HepG2 (cell line): ENCODE measurements at regions not wholly inside any gene's neighbourhood (a gene's known extent, or its start where the extent isn't known, plus 50 kb on each side); places are given as distances from the start of the nearest gene placed in this dataset.

Experiments used
- ATAC-seq: fragments of 200-7000 bp; cut with Tn5 transposase; 3 replicates; pipeline ENCODE4 v1.9.1; 2020; ENCODE audit warnings: mild to moderate bottlenecking, moderate library complexity
- BruUV-seq: library from RNA; stranded (reverse); fragments of 400-500 nt; replicated peaks from 2 replicates; lab custom pipeline; 2021; lab: Mats Ljungman, UMichigan
- CTCF ChIA-PET: fragments of 300-600 bp; formaldehyde crosslinking; extraction: SDS; loops from one replicate; lab custom pipeline; 2021; ENCODE audit warnings: low total read pairs, inconsistent platforms, low intra/inter-chr PET ratio; lab: Yijun Ruan, JAX
- POLR2A ChIA-PET: fragments of 350-600 bp; sonication (Branson Sonifier 250); formaldehyde crosslinking; loops from one replicate; lab custom pipeline; 2020; ENCODE audit warnings: antibody characterized with exemption, inconsistent platforms; lab: Yijun Ruan, JAX
- DNase-seq: peaks from one replicate; pipeline ENCODE4 v3.0.0-alpha.2; 2015; ENCODE audit warnings: low spot score
- FAIRE-seq: peaks from 3 replicates; lab custom pipeline; 2011; peaks lifted over from hg19 to GRCh38; lab: Jason Lieb, UNC
- H2AFZ ChIP-seq: one replicate; pipeline ENCODE4 v1.6.1; 2011; ENCODE audit warnings: low read length, inconsistent platforms
- H3K27ac ChIP-seq: fragments of 300-600 bp; 3 replicates; pipeline ENCODE4 v1.8.0; 2011; ENCODE audit warnings: mixed run types, mild to moderate bottlenecking, mixed read lengths, low read length, inconsistent platforms; ENCODE audit not compliant: insufficient read depth; ENCODE audit errors: extremely low read length
- H3K27me3 ChIP-seq, 2 experiments: fragments of 200-600 bp in 1 of 2; 2 replicates in 1 of 2; 3 replicates in 1 of 2; pipeline versions ENCODE4 v1.6.0 to v1.8.0; 2011; ENCODE audit warnings: low read length in 2 of 2, mild to moderate bottlenecking in 2 of 2, moderate library complexity in 2 of 2, inconsistent platforms in 1 of 2; ENCODE audit not compliant: insufficient read depth in 2 of 2, control insufficient read depth in 1 of 2
- H3K36me3 ChIP-seq, 2 experiments: fragments of 200-600 bp in 1 of 2; replicated peaks in 1 of 2; 2 replicates in 1 of 2; 3 replicates in 1 of 2; pipeline versions ENCODE4 v1.5.1 to v1.8.0; 2011; ENCODE audit warnings: low read length in 2 of 2, inconsistent platforms in 1 of 2; ENCODE audit not compliant: insufficient read depth in 2 of 2, control insufficient read depth in 1 of 2
- H3K4me1 ChIP-seq: 2 replicates; pipeline ENCODE4 v1.5.1; 2012; ENCODE audit warnings: low read length, inconsistent platforms; ENCODE audit not compliant: insufficient read depth
- H3K4me2 ChIP-seq: 2 replicates; pipeline ENCODE4 v1.6.0; 2011; ENCODE audit warnings: low read depth, low read length, inconsistent platforms
- H3K4me3 ChIP-seq, 3 experiments: fragments of 200-600 bp in 1 of 3; sonication (generic), shearing (Covaris generic) in 1 of 3; replicated peaks in 1 of 3; 2 replicates each; pipeline ENCODE4 v1.5.1; 2011 to 2016; ENCODE audit warnings: low read length in 3 of 3, inconsistent platforms in 2 of 3, low read depth in 2 of 3, mild to moderate bottlenecking in 2 of 3, control low read depth in 1 of 3, mixed read lengths in 1 of 3; ENCODE audit not compliant: insufficient read depth in 1 of 3
- H3K79me2 ChIP-seq: one replicate; pipeline ENCODE4 v1.6.1; 2011; ENCODE audit warnings: low read length, inconsistent platforms; ENCODE audit not compliant: insufficient read depth
- H3K9ac ChIP-seq: 2 replicates; pipeline ENCODE4 v1.6.0; 2011; ENCODE audit warnings: mild to moderate bottlenecking, low read depth, low read length, inconsistent platforms; ENCODE audit not compliant: insufficient read depth
- H3K9me3 ChIP-seq: 2 replicates; pipeline ENCODE4 v1.5.1; 2012; ENCODE audit warnings: mild to moderate bottlenecking, low read length
- H4K20me1 ChIP-seq: 2 replicates; pipeline ENCODE4 v1.6.0; 2011; ENCODE audit warnings: inconsistent platforms, mild to moderate bottlenecking, low read length, moderate library complexity; ENCODE audit not compliant: insufficient read depth
- MAFF ChIP-seq: IDR thresholded peaks from 2 replicates; pipeline ENCODE4 v1.6.1; 2011; ENCODE audit warnings: low read depth, low read length, improper control_type of control experiment
- MAFK ChIP-seq, 2 experiments: IDR thresholded peaks in 1 of 2; conservative IDR thresholded peaks in 1 of 2; 2 replicates each; pipeline ENCODE4 v1.6.1; 2011; ENCODE audit warnings: improper control_type of control experiment in 2 of 2, low read length in 2 of 2
- THAP7 ChIP-seq: sonication (generic); formaldehyde crosslinking; IDR thresholded peaks from 2 replicates; pipeline ENCODE4 v1.8.1; 2023; ENCODE audit warnings: mild to moderate bottlenecking, missing genetic modification reagents
- ZNF33B ChIP-seq: sonication (generic); formaldehyde crosslinking; IDR thresholded peaks from 2 replicates; pipeline ENCODE4 v1.5.1; 2020; ENCODE audit warnings: mild to moderate bottlenecking, missing genetic modification reagents
- ZNF678 ChIP-seq: sonication (generic); formaldehyde crosslinking; IDR thresholded peaks from 2 replicates; pipeline ENCODE4 v1.4.0; 2020; ENCODE audit warnings: mild to moderate bottlenecking, missing genetic modification reagents
- ZNF790 ChIP-seq: sonication (generic); formaldehyde crosslinking; IDR thresholded peaks from 2 replicates; pipeline ENCODE4 v1.8.0; 2022; ENCODE audit warnings: missing genetic modification reagents, mild to moderate bottlenecking, borderline replicate concordance
- ZSCAN21 ChIP-seq: sonication (generic); formaldehyde crosslinking; IDR thresholded peaks from 2 replicates; pipeline ENCODE4 v1.8.0; 2022; ENCODE audit warnings: mild to moderate bottlenecking, missing genetic modification reagents, moderate library complexity, borderline replicate concordance
- ZSCAN30 ChIP-seq: sonication (generic); formaldehyde crosslinking; IDR thresholded peaks from 2 replicates; pipeline ENCODE4 v1.5.0; 2020; ENCODE audit warnings: mild to moderate bottlenecking, missing genetic modification reagents
- WGBS: methylation state at CpG from one replicate; pipeline ENCODE4 v1.1.6; 2017; ENCODE audit warnings: low lambda C conversion rate; 5-methylcytosine and 5-hydroxymethylcytosine counted together
- in situ Hi-C: cut with HindIII; loops from 2 replicates; pipeline ENCODE4 v1.10.0; 2017; ENCODE audit warnings: low pct_unique_long_range_greater_than_20kb; ENCODE audit not compliant: extremely low pct_ligation_motif_present
- intact Hi-C: fragments of 100-400 bp; cut with micrococcal nuclease; formaldehyde crosslinking; loops from one replicate; pipeline ENCODE4 v1.10.0; 2022; ENCODE audit not compliant: unreplicated experiment
- TF ChIP-seq, protein P1 (sequence below): IDR thresholded peaks from 2 replicates; pipeline ENCODE4 v1.6.1; 2016; ENCODE audit warnings: missing compliant biosample characterization, missing genetic modification reagents, borderline replicate concordance
- TF ChIP-seq, protein P2 (sequence below): sonication (generic); formaldehyde crosslinking; IDR thresholded peaks from 2 replicates; pipeline ENCODE4 v1.9.0; 2022; ENCODE audit warnings: low read depth, missing genetic modification reagents

DNA sequence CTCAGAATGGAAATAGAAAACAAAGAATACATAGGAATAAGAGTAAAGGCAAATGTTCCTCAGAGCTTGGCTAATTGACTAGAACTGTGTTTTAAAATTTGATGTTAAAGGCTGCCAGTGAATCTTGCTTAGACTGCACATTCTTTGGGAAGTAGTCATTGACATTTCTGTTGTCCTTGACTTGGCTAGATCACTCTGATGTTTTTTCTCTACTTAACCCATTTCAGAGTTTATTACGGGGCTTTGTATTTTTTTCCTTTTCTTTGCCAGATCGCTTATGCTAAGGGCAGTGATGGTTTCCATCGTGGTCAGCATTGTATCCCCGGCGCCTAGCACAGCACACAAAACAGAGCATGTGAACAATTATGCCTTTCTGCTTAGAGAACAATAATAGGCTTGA lies 1126.7 kb upstream of the CDH9 start:
- Histone ChIP-seq H3K27me3 (no peaks in the 10 kb centered on the region), H3K4me3 (no peak overlapping the region), H2AFZ (no peak overlapping the region), H3K9me3 (no peaks in the 10 kb centered on the region), H3K4me2 (no peak overlapping the region), H3K4me1 (no peaks in the 10 kb centered on the region), H3K79me2 (no peaks in the 10 kb centered on the region), H3K27ac (no peak overlapping the region), H4K20me1 (no peaks in the 10 kb centered on the region), H3K36me3 (no peaks in the 10 kb centered on the region), H3K9ac (no peak overlapping the region)
- POLR2A ChIA-PET = no interaction called here
- 0% methylated on average over 5 of the region's 5 CpGs for WGBS
- CTCF ChIA-PET = no interaction called here
- ATAC-seq (no peak), DNase-seq (no peak), FAIRE-seq (no peak)
- no TSS peak for BruUV-seq
- TF ChIP-seq ZNF790 (no peak), MAFK (conservative IDR thresholded peaks at IDR 0.05 in 1 of 2, IDR thresholded peaks at IDR 0.05 in 1 of 2; ENCODE audit: low read length in 2 of 2) (0 out of 4 replicates have a peak, but pooled peaks have one; percentile 1 to 17), MAFF (peak; percentile 36; the same call in 1 of the 2 replicates)
- intact Hi-C loops (no loop called here), in situ Hi-C loops (no loop called here)

- FAIRE-seq = no peak
- Histone ChIP-seq H4K20me1 (no peaks in the 10 kb centered on the region), H3K79me2 (no peaks in the 10 kb centered on the region), H3K9ac (no peak overlapping the region), H3K27me3 (no peaks in the 10 kb centered on the region), H3K36me3 (no peaks in the 10 kb centered on the region), H3K9me3 (no peaks in the 10 kb centered on the region), H3K4me2 (no peak overlapping the region), H3K27ac (no peak overlapping the region), H2AFZ (no peak overlapping the region), H3K4me3 (no peak overlapping the region), H3K4me1 (no peaks in the 10 kb centered on the region)
- intact Hi-C loops (no loop called here), in situ Hi-C loops (no loop called here)
- ATAC-seq = no peak
- no peak for DNase-seq
- CTCF ChIA-PET = no interaction called here
- no TSS peak for BruUV-seq
- POLR2A ChIA-PET = no interaction called here
- 0% methylated on average over 2 of the region's 2 CpGs for WGBS
- no peak for TF ChIP-seq ZSCAN30 (CRISPR knock-in tag)
- TF ChIP-seq, protein P1, sequence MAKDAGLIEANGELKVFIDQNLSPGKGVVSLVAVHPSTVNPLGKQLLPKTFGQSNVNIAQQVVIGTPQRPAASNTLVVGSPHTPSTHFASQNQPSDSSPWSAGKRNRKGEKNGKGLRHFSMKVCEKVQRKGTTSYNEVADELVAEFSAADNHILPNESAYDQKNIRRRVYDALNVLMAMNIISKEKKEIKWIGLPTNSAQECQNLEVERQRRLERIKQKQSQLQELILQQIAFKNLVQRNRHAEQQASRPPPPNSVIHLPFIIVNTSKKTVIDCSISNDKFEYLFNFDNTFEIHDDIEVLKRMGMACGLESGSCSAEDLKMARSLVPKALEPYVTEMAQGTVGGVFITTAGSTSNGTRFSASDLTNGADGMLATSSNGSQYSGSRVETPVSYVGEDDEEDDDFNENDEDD (CRISPR knock-in tag) = no peak
- TF ChIP-seq ZNF33B = no peak
- TF ChIP-seq, protein P2, sequence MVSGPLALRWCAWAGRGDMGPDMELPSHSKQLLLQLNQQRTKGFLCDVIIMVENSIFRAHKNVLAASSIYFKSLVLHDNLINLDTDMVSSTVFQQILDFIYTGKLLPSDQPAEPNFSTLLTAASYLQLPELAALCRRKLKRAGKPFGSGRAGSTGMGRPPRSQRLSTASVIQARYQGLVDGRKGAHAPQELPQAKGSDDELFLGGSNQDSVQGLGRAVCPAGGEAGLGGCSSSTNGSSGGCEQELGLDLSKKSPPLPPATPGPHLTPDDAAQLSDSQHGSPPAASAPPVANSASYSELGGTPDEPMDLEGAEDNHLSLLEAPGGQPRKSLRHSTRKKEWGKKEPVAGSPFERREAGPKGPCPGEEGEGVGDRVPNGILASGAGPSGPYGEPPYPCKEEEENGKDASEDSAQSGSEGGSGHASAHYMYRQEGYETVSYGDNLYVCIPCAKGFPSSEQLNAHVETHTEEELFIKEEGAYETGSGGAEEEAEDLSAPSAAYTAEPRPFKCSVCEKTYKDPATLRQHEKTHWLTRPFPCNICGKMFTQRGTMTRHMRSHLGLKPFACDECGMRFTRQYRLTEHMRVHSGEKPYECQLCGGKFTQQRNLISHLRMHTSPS (CRISPR knock-in tag) = no peak
- no peak for TF ChIP-seq ZSCAN21 (CRISPR knock-in tag)
- no peak for TF ChIP-seq ZNF678
- no peak for TF ChIP-seq THAP7 (CRISPR knock-in tag)
These were observed 1126.2 kb upstream of the CDH9 start for GRCh38 chr5:28164568-28164967.
